ENCODE measurements at regions not wholly inside any gene's neighbourhood (a gene's known extent, or its start where the extent isn't known, plus 50 kb on each side); places are given as distances from the start of the nearest gene placed in this dataset.
"Not testable (repeated sequence)": the region's sequence is repeated elsewhere in the genome, so short reads cannot be mapped to it uniquely, and the experiment has no call there.

DNA sequence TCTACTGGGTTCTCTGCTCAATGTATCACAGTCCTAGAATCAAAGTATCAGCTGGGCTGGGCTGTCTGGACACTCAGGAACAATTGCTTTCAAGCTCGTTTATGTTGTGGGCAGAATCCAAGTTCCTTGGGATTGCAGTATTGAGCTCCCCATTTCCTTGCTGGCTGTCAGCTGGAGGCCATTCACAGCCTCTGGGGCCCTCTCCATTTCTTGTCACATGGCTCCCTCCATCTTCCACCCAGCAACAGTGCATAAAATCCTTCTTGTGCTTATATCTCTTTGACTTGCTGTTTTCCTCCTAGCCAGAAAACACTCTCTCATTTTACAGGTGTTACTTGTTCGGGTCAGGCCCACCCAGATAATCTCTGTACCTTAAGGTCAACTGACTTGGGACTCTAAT, 363.5 kb downstream of the IGSF11 start:
- no peak overlapping the region for H3K4me3 ChIP-seq (ENCODE audit: control insufficient read depth, low read depth, low read length)
- DNase-seq (ENCODE audit: low read depth), result no peak
- TF ChIP-seq, protein P1, sequence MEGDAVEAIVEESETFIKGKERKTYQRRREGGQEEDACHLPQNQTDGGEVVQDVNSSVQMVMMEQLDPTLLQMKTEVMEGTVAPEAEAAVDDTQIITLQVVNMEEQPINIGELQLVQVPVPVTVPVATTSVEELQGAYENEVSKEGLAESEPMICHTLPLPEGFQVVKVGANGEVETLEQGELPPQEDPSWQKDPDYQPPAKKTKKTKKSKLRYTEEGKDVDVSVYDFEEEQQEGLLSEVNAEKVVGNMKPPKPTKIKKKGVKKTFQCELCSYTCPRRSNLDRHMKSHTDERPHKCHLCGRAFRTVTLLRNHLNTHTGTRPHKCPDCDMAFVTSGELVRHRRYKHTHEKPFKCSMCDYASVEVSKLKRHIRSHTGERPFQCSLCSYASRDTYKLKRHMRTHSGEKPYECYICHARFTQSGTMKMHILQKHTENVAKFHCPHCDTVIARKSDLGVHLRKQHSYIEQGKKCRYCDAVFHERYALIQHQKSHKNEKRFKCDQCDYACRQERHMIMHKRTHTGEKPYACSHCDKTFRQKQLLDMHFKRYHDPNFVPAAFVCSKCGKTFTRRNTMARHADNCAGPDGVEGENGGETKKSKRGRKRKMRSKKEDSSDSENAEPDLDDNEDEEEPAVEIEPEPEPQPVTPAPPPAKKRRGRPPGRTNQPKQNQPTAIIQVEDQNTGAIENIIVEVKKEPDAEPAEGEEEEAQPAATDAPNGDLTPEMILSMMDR (conservative IDR thresholded peaks at IDR 0.05; ENCODE audit: control insufficient read depth, insufficient read depth, low read depth, low read length), result no peak

DNA sequence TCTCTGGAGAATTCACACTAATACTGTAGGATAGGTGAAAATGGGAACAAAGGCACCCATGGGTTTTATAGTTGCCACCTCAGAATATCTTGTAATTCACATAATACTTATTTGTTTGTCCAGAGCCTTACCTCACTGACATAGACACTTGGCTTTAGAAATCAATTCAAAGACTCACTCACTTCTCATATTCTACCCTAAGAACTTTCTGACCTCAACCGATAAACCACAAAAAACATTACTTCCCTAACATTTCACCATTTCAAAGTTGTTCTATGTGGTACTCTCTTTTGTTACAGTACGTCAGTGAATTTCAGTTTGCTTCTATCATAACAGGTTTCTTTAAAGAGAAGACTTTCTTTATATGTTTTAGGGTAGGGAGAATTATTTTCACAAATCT, 359.3 kb downstream of the IGSF11 start:
- DNase-seq (ENCODE audit: low read depth), result no peak
- H3K4me3 ChIP-seq (ENCODE audit: control insufficient read depth, low read depth, low read length), result no peak overlapping the region
- TF ChIP-seq, protein P1 (conservative IDR thresholded peaks at IDR 0.05; ENCODE audit: control insufficient read depth, insufficient read depth, low read depth, low read length), result no peak

DNA sequence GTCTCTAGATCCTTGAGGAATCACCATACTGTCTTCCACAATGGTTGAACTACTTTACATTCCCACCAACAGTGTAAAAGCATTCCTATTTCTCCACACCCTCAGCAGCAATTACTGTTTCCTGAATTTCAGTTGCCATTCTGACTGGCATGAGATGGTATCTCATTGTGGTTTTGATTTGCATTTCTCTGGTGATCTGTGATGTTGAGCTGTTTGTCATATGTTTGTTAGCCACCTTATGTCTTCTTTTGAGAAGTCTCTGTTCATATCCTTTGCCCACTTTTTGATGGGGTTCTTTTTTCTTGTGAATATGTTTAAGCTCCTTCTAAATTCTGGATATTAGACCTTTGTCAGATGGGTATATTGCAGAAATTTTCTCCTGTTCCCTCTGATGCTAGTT, 356.0 kb downstream of the IGSF11 start:
- DNase-seq (ENCODE audit: low read depth); H3K4me3 ChIP-seq (ENCODE audit: control insufficient read depth, low read depth, low read length): not testable (repeated sequence)

DNA sequence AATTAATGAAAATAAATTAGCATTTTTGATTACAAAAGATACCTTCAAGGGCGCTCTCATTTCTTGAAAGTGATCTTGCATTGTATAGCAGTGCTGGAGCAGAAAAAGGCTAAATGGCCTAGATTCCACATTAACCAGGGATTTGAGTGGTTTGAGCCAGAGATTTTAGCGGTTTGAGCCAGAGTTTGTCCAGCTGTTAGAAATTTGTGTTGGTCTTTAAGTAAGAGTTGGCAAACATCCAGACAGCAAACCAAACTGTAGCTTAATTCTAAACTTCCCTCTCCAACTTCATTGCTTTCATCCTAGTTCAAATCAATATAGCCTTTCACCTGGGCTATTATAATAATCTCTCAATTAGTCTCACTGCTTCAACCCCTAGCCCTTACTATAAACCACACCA, 351.7 kb downstream of the IGSF11 start:
- DNase-seq (ENCODE audit: low read depth), result no peak
- TF ChIP-seq, protein P1 (conservative IDR thresholded peaks at IDR 0.05; ENCODE audit: control insufficient read depth, insufficient read depth, low read depth, low read length), result no peak
- H3K4me3 ChIP-seq (ENCODE audit: control insufficient read depth, low read depth, low read length), result no peak overlapping the region

DNA sequence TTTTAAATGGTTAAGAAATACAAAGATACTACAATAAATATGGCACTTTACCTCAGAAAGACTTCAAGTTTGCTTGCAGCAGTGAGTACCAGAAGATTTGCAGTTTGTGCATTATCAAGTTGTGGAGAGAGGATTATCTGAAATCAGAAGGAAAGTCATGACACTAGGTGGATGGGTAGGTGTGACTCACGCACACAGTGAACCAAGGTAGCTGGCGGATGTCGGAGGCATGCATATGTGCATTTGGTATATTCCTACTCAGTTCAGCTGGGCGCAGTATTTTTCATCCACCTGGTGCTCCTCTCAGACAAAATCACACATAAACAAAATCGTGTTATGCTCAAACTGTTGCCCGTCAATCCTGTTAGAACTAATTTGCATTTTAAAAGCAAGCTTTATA, 351.0 kb downstream of the IGSF11 start:
- DNase-seq (ENCODE audit: low read depth), result no peak
- TF ChIP-seq, protein P1 (conservative IDR thresholded peaks at IDR 0.05; ENCODE audit: control insufficient read depth, insufficient read depth, low read depth, low read length), result no peak
- H3K4me3 ChIP-seq (ENCODE audit: control insufficient read depth, low read depth, low read length), result no peak overlapping the region

DNA sequence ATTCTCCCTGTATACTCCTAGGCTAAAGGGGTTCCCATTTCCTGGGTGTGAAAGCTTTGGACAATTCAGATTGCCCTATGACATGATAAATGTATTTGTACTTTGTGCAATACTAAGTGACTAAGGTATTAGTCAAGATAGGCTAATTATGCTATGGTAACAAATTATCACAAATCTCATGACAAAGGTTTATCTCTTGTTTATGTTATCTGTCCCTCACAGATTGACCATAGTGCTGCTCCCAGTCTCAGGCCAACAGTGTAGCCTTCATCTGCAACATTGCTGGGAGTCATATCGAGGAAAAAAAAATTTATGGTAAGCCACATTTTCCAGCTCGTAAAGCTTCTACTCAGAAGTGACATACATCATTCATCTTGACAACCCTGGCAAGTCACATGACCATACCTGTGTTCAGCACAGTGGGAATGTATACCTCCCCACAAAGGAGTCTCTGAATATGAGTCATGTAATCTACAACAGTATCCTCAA, 346.2 kb downstream of the IGSF11 start:
- DNase-seq (ENCODE audit: low read depth), result no peak
- no peak overlapping the region for H3K4me3 ChIP-seq (ENCODE audit: control insufficient read depth, low read depth, low read length)
- TF ChIP-seq, protein P1 (conservative IDR thresholded peaks at IDR 0.05; ENCODE audit: control insufficient read depth, insufficient read depth, low read depth, low read length), result no peak

DNA sequence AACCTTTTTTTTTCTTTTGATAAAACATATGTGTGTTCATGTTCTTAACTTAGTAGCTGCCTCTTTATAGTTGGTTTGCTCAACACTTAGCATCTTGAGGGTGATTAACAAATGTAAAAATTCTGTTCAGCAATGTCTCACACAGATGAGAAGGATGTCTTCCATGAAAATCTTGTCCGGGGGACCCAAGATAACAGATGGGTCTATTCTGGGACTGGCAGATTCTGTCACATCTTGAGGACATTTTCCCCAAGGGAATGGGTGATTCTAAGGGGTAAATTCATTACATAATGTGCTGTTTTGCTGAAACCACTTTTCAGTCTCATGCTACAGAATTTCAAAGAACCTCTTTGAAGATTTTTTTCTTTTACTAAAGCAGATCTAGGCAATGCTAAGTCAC, 342.2 kb downstream of the IGSF11 start:
- H3K4me3 ChIP-seq (ENCODE audit: control insufficient read depth, low read depth, low read length), result no peak overlapping the region
- DNase-seq (ENCODE audit: low read depth), result no peak
- TF ChIP-seq, protein P1 (conservative IDR thresholded peaks at IDR 0.05; ENCODE audit: control insufficient read depth, insufficient read depth, low read depth, low read length), result no peak

All from fibroblast of mammary gland (primary cell).